Tibial artery (tissue), 4 donors: ENCODE measurements at regions not wholly inside any gene's neighbourhood (a gene's known extent, or its start where the extent isn't known, plus 50 kb on each side); places are given as distances from the start of the nearest gene placed in this dataset.

Experiments used
- DNase-seq, 2 donors: peaks; one replicate each; pipeline ENCODE4 v3.0.0-alpha.2; 2019
- H3K27ac ChIP-seq, 2 donors: fragments of 200-600 bp; sonication (generic) in 1 of 2; 1 replicate in 1 of 2; 2 replicates in 1 of 2; pipeline ENCODE4 v1.5.1; 2018 to 2019; ENCODE audit warnings: mild to moderate bottlenecking in 1 of 2
- H3K27me3 ChIP-seq, 2 donors: fragments of 200-600 bp; sonication (generic) in 1 of 2; one replicate each; pipeline versions ENCODE4 v1.5.1 to v1.6.0; 2016 to 2019
- H3K36me3 ChIP-seq, 3 donors: fragments of 200-600 bp; sonication (generic) in 2 of 3; one replicate each; pipeline ENCODE4 v1.5.1; 2016 to 2019; ENCODE audit warnings: mild to moderate bottlenecking in 2 of 3
- H3K4me1 ChIP-seq, 4 donors: fragments of 200-600 bp; sonication (generic) in 2 of 4; 1 replicate in 3 of 4; 2 replicates in 1 of 4; pipeline ENCODE4 v1.5.1; 2016 to 2019
- H3K4me3 ChIP-seq, 2 donors: fragments of 200-600 bp; sonication (generic) in 1 of 2; 1 replicate in 1 of 2; 2 replicates in 1 of 2; pipeline ENCODE4 v1.5.1; 2018 to 2019; ENCODE audit warnings: mild to moderate bottlenecking in 2 of 2
- H3K9me3 ChIP-seq, 3 donors: fragments of 200-600 bp; sonication (generic) in 1 of 3; one replicate each; pipeline ENCODE4 v1.5.1; 2016 to 2019
- CTCF ChIP-seq, 2 experiments: fragments of 200-600 bp in 1 of 2; fragments of 450-650 bp in 1 of 2; IDR thresholded peaks; one replicate each; pipeline ENCODE4 v1.5.1; 2017 to 2019; ENCODE audit warnings: antibody characterized with exemption in 2 of 2, mild to moderate bottlenecking in 1 of 2, moderate library complexity in 1 of 2
- intact Hi-C: fragments of 100-400 bp; cut with DNase I; formaldehyde crosslinking; loops from one replicate; pipeline ENCODE4 v1.15.0; 2023; ENCODE audit warnings: low total_unique reads

DNA sequence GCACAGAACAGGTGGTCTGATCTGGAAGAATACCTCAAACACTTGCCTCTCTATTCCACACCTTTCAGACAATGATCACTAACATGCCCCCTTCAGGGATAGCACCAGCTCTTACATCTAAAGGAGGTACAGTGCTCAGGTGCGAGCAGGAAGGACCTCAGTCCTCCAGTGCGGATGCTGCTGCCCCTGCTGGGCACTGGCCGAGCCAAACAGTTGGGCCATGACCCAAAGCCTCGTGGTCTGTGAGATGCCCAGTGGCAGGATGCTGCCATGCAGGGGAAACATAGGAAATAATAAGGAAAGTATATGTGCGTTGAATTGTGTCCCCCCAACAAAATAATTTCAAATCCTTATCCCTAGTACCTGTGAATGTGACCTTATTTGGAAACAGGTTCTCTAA is 243.7 kb downstream of the NDUFA10 start:
- Histone ChIP-seq H3K36me3 (no peaks in the 10 kb centered on the region), H3K27me3 (peaks cover 0 to 21% of the 10 kb centered on the region in 2 donors), H3K4me3 (no peak overlapping the region), H3K27ac (no peak overlapping the region), H3K4me1 (no peaks in the 10 kb centered on the region), H3K9me3 (peaks cover 0 to 6% (median 0%) of the 10 kb centered on the region in 3 donors)
- peak in 1 of 2 donors; percentile 8 for DNase-seq
- intact Hi-C loops = no loop called here
- no peak for TF ChIP-seq CTCF (IDR thresholded peaks at IDR 0.05)

- peaks cover 0 to 6% (median 0%) of the 10 kb centered on the region in 3 donors for H3K9me3 ChIP-seq
- peak; percentile 15 to 28 for DNase-seq
- TF ChIP-seq CTCF (IDR thresholded peaks at IDR 0.05) = no peak
- intact Hi-C loops = no loop called here
- no peak overlapping the region for H3K4me3 ChIP-seq
- H3K36me3 ChIP-seq = no peaks in the 10 kb centered on the region
- peaks cover 0 to 5% (median 2%) of the 10 kb centered on the region in 4 donors for H3K4me1 ChIP-seq
- H3K27ac ChIP-seq = no peak overlapping the region
- peaks cover 0 to 24% of the 10 kb centered on the region in 2 donors for H3K27me3 ChIP-seq
These were observed 244.7 kb downstream of the NDUFA10 start for GRCh38 chr2:239780236-239780994.

DNA sequence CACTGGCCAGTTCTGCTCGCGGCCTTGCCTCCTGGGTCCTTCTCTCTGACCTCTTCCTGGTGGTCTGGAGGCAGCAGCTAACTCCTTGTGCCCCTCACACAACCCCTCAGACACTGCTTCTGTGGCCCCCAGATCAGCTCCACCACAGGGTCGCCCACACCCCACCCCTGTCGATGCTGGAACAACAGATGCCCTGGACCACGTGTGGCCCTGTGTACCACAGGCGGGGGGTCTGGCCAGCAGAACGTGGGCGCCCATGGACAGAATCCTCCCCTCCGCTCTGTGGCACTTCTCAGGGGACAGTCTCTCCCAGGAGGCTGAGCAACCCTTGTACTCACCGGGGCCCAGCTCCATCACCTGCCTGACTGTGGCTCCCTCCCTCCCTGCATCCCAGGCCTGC is 245.6 kb downstream of the NDUFA10 start:
- TF ChIP-seq CTCF (IDR thresholded peaks at IDR 0.05) = no peak
- intact Hi-C loops = no loop called here
- peak; percentile 3 to 51 for DNase-seq
- Histone ChIP-seq H3K36me3 (no peaks in the 10 kb centered on the region), H3K27ac (no peak overlapping the region), H3K4me3 (no peak overlapping the region), H3K27me3 (peaks cover 0 to 28% of the 10 kb centered on the region in 2 donors), H3K9me3 (peaks cover 0 to 6% (median 0%) of the 10 kb centered on the region in 3 donors), H3K4me1 (peaks cover 0 to 10% (median 3%) of the 10 kb centered on the region in 4 donors)

DNA sequence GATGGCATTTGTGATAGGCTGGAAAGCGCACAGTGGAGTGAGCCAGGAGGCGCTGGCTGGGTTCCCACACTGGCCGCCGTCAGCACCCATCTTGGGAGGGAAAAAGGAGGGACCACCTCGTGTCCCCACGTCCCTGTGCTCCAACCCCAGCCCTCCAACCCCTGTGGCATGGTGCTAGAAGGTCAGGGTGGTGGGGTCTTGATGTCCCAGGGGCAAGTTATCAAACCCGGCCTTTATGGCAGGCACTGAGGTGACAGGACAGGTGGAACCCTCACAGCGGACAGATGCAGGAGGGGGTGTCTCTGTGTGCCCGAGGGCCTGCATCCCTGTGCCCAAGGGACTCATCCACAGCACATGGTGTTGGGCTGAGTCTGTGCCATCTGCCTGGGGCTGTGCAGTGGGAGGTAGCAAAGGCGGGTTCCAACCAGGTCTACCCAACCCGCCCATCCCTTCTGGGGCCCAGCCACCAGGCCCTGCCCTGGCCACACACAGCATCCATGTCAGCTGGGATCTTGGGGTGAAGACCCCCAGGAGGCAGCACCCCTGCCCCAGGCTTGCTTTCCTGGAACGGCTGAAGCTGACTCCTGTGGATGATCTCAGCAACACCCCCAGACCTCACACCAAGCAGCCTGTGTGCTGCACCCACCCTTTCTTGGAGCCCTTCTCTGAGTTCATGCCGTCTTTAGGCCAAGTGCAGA is 246.1 kb downstream of the NDUFA10 start:
- Histone ChIP-seq H3K9me3 (peaks cover 0 to 6% (median 0%) of the 10 kb centered on the region in 3 donors), H3K27ac (no peak overlapping the region), H3K36me3 (no peaks in the 10 kb centered on the region), H3K27me3 (peaks cover 0 to 33% of the 10 kb centered on the region in 2 donors), H3K4me1 (peaks cover 0 to 10% (median 3%) of the 10 kb centered on the region in 4 donors), H3K4me3 (no peak overlapping the region)
- peak; percentile 13 to 52 for DNase-seq
- intact Hi-C loops = no loop called here
- TF ChIP-seq CTCF (IDR thresholded peaks at IDR 0.05) = no peak

GRCh38 chr2:239778042-239778851 is 246.9 kb downstream of the NDUFA10 start:
- Histone ChIP-seq H3K9me3 (peaks cover 0 to 6% (median 0%) of the 10 kb centered on the region in 3 donors), H3K4me1 (peaks cover 0 to 10% (median 3%) of the 10 kb centered on the region in 4 donors), H3K4me3 (no peak overlapping the region), H3K27ac (no peak overlapping the region), H3K27me3 (peaks cover 0 to 40% of the 10 kb centered on the region in 2 donors), H3K36me3 (no peaks in the 10 kb centered on the region)
- TF ChIP-seq CTCF (IDR thresholded peaks at IDR 0.05) = no peak
- intact Hi-C loops = no loop called here
- DNase-seq = peak; percentile 13 to 62
